GM23338 (cell line): ENCODE measurements at regions not wholly inside any gene's neighbourhood (a gene's known extent, or its start where the extent isn't known, plus 50 kb on each side); places are given as distances from the start of the nearest gene placed in this dataset.

ENCODE experiments used
- ATAC-seq: fragments of 200-7000 bp; cut with Tn5 transposase; 3 replicates; pipeline ENCODE4 v1.9.1; 2020
- DNase-seq: peaks from one replicate; pipeline ENCODE4 v3.0.0-alpha.2; 2015; ENCODE audit warnings: low spot score
- H2AFZ ChIP-seq: fragments of 200-600 bp; sonication (generic); 2 replicates; pipeline ENCODE4 v1.8.0; 2016; ENCODE audit warnings: antibody characterized with exemption, mild to moderate bottlenecking, moderate library complexity
- H3F3A ChIP-seq: fragments of 200-600 bp; sonication (generic); replicated peaks from 2 replicates; pipeline ENCODE4 v1.8.0; 2017; ENCODE audit warnings: antibody characterized with exemption, mixed run types, low read depth
- H3K27ac ChIP-seq: fragments of 200-600 bp; sonication (generic); 2 replicates; pipeline ENCODE4 v1.6.1; 2016; ENCODE audit warnings: low read depth
- H3K27me3 ChIP-seq: fragments of 200-600 bp; sonication (generic); 2 replicates; pipeline ENCODE4 v1.8.0; 2016; ENCODE audit warnings: mild to moderate bottlenecking, mixed run types, moderate library complexity; ENCODE audit not compliant: insufficient read depth
- H3K36me3 ChIP-seq: fragments of 200-600 bp; sonication (generic); 2 replicates; pipeline ENCODE4 v1.8.0; 2016; ENCODE audit warnings: mild to moderate bottlenecking; ENCODE audit not compliant: insufficient read depth
- H3K4me1 ChIP-seq: fragments of 200-600 bp; sonication (generic); 2 replicates; pipeline ENCODE4 v1.8.0; 2016; ENCODE audit warnings: mild to moderate bottlenecking, moderate library complexity; ENCODE audit not compliant: insufficient read depth
- H3K4me2 ChIP-seq: fragments of 200-600 bp; sonication (generic); 2 replicates; pipeline ENCODE4 v1.7.1; 2017; ENCODE audit warnings: mixed run types
- H3K4me3 ChIP-seq: fragments of 200-600 bp; sonication (generic); 2 replicates; pipeline ENCODE4 v1.6.1; 2016; ENCODE audit warnings: mixed run types
- H3K79me2 ChIP-seq: fragments of 200-600 bp; sonication (generic); replicated peaks from 2 replicates; pipeline ENCODE4 v1.8.0; 2017; ENCODE audit warnings: mild to moderate bottlenecking; ENCODE audit not compliant: insufficient read depth
- H3K9me2 ChIP-seq: fragments of 200-600 bp; sonication (generic); 2 replicates; pipeline ENCODE4 v1.8.0; 2017; ENCODE audit not compliant: insufficient read depth
- H4K20me1 ChIP-seq: fragments of 200-600 bp; sonication (generic); replicated peaks from 2 replicates; pipeline ENCODE4 v1.8.0; 2017; ENCODE audit warnings: mild to moderate bottlenecking; ENCODE audit not compliant: insufficient read depth
- H3K27ac Mint-ChIP-seq: 2 replicates; pipeline ENCODE4 v1.8.0; 2020; ENCODE audit warnings: inconsistent platforms, mild to moderate bottlenecking, moderate library complexity, mixed read lengths
- H3K27me3 Mint-ChIP-seq: 3 replicates; pipeline ENCODE4 v1.8.0; 2022; ENCODE audit warnings: low read depth, mild to moderate bottlenecking, moderate library complexity, mixed read lengths, inconsistent platforms; ENCODE audit not compliant: insufficient read depth, poor library complexity
- H3K36me3 Mint-ChIP-seq: 3 replicates; pipeline ENCODE4 v1.8.0; 2021; ENCODE audit warnings: low read depth, mild to moderate bottlenecking, inconsistent platforms, moderate library complexity, mixed read lengths
- H3K4me1 Mint-ChIP-seq: 3 replicates; pipeline ENCODE4 v1.8.0; 2020; ENCODE audit warnings: mild to moderate bottlenecking, inconsistent platforms, mixed read lengths
- H3K4me3 Mint-ChIP-seq: 3 replicates; pipeline ENCODE4 v1.8.0; 2021; ENCODE audit warnings: moderate library complexity, mild to moderate bottlenecking, inconsistent platforms, mixed read lengths
- H3K9me3 Mint-ChIP-seq: 3 replicates; pipeline ENCODE4 v1.8.0; 2020; ENCODE audit warnings: moderate library complexity, mild to moderate bottlenecking, inconsistent platforms, mixed read lengths
- CREB1 ChIP-seq: fragments of 250-450 bp; sonication (Bioruptor Pico); IDR thresholded peaks from 2 replicates; pipeline ENCODE4 v1.5.0; 2020; ENCODE audit warnings: low read depth, mild to moderate bottlenecking, moderate library complexity
- EZH2 ChIP-seq: fragments of 200-600 bp; sonication (generic); IDR thresholded peaks from one replicate; pipeline ENCODE4 v1.8.0; 2017; ENCODE audit warnings: antibody characterized with exemption, mild to moderate bottlenecking, low read depth; ENCODE audit not compliant: unreplicated experiment
- EZH2phosphoT487 ChIP-seq: fragments of 200-600 bp; sonication (generic); IDR thresholded peaks from one replicate; pipeline ENCODE4 v1.8.1; 2018; ENCODE audit warnings: antibody characterized with exemption; ENCODE audit not compliant: unreplicated experiment
- JUNB ChIP-seq: IDR thresholded peaks from one replicate; pipeline ENCODE4 v1.6.1; 2016; ENCODE audit warnings: antibody characterized with exemption; ENCODE audit not compliant: unreplicated experiment
- NANOG ChIP-seq: IDR thresholded peaks from 2 replicates; pipeline ENCODE4 v1.6.1; 2016; ENCODE audit warnings: antibody characterized with exemption, borderline replicate concordance
- POLR2AphosphoS5 ChIP-seq: IDR thresholded peaks from 2 replicates; pipeline ENCODE4 v1.6.1; 2016; ENCODE audit warnings: antibody characterized with exemption, low read depth
- STAT1 ChIP-seq: IDR thresholded peaks from one replicate; pipeline ENCODE4 v1.6.1; 2016; ENCODE audit warnings: antibody characterized with exemption; ENCODE audit not compliant: unreplicated experiment
- ZNF114 ChIP-seq: fragments of 250-450 bp; sonication (Bioruptor Pico); IDR thresholded peaks from 2 replicates; pipeline ENCODE4 v1.5.0; 2020; ENCODE audit warnings: mild to moderate bottlenecking, moderate library complexity
- ZNF331 ChIP-seq: fragments of 250-450 bp; sonication (Bioruptor Pico); IDR thresholded peaks from 2 replicates; pipeline ENCODE4 v1.5.0; 2020; ENCODE audit warnings: low read depth, mild to moderate bottlenecking, moderate library complexity
- TF ChIP-seq, protein P1 (sequence below): IDR thresholded peaks from 2 replicates; pipeline ENCODE4 v1.6.1; 2016; ENCODE audit warnings: antibody characterized with exemption
- TF ChIP-seq, protein P2 (sequence below): fragments of 250-450 bp; sonication (Bioruptor Pico); IDR thresholded peaks from 2 replicates; pipeline ENCODE4 v1.5.0; 2020; ENCODE audit warnings: mild to moderate bottlenecking, moderate library complexity
- TF ChIP-seq, protein P3 (sequence below): IDR thresholded peaks from one replicate; pipeline ENCODE4 v1.6.1; 2018; ENCODE audit warnings: antibody characterized with exemption; ENCODE audit not compliant: unreplicated experiment
- TF ChIP-seq, protein P4 (sequence below), 2 experiments: fragments of 200-600 bp in 1 of 2; sonication (generic) in 1 of 2; conservative IDR thresholded peaks; 2 replicates each; pipeline versions ENCODE4 v1.5.1 to v1.6.1; 2016 to 2017; ENCODE audit warnings: antibody characterized with exemption in 2 of 2, low read depth in 2 of 2, mild to moderate bottlenecking in 2 of 2, moderate library complexity in 1 of 2

DNA sequence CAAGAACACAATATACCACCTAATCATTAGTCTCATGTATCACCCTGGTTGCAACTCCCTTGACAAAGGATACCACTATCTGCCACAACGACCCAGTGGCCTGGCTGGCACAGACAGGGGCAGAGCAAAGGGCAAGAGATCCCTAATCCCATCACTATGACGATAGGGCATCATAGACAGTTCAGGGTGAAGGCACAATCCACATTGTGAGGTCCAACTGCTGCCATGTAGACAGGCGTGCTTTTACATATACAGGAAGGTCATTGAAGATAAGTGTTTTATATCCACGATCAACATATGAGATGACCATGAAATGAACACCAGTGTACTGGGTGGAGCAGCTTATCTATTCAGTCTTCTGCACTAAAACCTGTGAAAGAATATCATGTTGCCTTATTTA, 94.6 kb downstream of the IGLL1 start:
- H3K27me3 Mint-ChIP-seq = peaks cover 5% of the 10 kb centered on the region
- ATAC-seq = no peak
- no peak overlapping the region for H3K4me2 ChIP-seq

More for the DNA sequence above, 94.6 kb downstream of the IGLL1 start:
- H3K27ac ChIP-seq = no peak overlapping the region
- TF ChIP-seq POLR2AphosphoS5 (no peak), ZNF331 (CRISPR knock-in tag) (no peak), ZNF114 (CRISPR knock-in tag) (no peak), STAT1 (no peak), EZH2phosphoT487 (no peak), CREB1 (CRISPR knock-in tag) (no peak), EZH2 (no peak), NANOG (no peak), JUNB (no peak)
- TF ChIP-seq, protein P1, sequence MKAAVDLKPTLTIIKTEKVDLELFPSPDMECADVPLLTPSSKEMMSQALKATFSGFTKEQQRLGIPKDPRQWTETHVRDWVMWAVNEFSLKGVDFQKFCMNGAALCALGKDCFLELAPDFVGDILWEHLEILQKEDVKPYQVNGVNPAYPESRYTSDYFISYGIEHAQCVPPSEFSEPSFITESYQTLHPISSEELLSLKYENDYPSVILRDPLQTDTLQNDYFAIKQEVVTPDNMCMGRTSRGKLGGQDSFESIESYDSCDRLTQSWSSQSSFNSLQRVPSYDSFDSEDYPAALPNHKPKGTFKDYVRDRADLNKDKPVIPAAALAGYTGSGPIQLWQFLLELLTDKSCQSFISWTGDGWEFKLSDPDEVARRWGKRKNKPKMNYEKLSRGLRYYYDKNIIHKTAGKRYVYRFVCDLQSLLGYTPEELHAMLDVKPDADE = no peak
- TF ChIP-seq, protein P2, sequence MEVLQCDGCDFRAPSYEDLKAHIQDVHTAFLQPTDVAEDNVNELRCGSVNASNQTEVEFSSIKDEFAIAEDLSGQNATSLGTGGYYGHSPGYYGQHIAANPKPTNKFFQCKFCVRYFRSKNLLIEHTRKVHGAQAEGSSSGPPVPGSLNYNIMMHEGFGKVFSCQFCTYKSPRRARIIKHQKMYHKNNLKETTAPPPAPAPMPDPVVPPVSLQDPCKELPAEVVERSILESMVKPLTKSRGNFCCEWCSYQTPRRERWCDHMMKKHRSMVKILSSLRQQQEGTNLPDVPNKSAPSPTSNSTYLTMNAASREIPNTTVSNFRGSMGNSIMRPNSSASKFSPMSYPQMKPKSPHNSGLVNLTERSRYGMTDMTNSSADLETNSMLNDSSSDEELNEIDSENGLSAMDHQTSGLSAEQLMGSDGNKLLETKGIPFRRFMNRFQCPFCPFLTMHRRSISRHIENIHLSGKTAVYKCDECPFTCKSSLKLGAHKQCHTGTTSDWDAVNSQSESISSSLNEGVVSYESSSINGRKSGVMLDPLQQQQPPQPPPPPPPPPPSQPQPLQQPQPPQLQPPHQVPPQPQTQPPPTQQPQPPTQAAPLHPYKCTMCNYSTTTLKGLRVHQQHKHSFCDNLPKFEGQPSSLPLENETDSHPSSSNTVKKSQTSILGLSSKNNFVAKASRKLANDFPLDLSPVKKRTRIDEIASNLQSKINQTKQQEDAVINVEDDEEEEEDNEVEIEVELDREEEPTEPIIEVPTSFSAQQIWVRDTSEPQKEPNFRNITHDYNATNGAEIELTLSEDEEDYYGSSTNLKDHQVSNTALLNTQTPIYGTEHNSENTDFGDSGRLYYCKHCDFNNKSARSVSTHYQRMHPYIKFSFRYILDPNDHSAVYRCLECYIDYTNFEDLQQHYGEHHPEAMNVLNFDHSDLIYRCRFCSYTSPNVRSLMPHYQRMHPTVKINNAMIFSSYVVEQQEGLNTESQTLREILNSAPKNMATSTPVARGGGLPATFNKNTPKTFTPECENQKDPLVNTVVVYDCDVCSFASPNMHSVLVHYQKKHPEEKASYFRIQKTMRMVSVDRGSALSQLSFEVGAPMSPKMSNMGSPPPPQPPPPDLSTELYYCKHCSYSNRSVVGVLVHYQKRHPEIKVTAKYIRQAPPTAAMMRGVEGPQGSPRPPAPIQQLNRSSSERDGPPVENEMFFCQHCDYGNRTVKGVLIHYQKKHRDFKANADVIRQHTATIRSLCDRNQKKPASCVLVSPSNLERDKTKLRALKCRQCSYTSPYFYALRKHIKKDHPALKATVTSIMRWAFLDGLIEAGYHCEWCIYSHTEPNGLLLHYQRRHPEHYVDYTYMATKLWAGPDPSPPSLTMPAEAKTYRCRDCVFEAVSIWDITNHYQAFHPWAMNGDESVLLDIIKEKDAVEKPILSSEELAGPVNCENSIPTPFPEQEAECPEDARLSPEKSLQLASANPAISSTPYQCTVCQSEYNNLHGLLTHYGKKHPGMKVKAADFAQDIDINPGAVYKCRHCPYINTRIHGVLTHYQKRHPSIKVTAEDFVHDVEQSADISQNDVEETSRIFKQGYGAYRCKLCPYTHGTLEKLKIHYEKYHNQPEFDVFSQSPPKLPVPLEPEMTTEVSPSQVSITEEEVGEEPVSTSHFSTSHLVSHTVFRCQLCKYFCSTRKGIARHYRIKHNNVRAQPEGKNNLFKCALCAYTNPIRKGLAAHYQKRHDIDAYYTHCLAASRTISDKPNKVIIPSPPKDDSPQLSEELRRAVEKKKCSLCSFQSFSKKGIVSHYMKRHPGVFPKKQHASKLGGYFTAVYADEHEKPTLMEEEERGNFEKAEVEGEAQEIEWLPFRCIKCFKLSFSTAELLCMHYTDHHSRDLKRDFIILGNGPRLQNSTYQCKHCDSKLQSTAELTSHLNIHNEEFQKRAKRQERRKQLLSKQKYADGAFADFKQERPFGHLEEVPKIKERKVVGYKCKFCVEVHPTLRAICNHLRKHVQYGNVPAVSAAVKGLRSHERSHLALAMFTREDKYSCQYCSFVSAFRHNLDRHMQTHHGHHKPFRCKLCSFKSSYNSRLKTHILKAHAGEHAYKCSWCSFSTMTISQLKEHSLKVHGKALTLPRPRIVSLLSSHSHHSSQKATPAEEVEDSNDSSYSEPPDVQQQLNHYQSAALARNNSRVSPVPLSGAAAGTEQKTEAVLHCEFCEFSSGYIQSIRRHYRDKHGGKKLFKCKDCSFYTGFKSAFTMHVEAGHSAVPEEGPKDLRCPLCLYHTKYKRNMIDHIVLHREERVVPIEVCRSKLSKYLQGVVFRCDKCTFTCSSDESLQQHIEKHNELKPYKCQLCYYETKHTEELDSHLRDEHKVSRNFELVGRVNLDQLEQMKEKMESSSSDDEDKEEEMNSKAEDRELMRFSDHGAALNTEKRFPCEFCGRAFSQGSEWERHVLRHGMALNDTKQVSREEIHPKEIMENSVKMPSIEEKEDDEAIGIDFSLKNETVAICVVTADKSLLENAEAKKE (CRISPR knock-in tag) = no peak
- TF ChIP-seq, protein P3, sequence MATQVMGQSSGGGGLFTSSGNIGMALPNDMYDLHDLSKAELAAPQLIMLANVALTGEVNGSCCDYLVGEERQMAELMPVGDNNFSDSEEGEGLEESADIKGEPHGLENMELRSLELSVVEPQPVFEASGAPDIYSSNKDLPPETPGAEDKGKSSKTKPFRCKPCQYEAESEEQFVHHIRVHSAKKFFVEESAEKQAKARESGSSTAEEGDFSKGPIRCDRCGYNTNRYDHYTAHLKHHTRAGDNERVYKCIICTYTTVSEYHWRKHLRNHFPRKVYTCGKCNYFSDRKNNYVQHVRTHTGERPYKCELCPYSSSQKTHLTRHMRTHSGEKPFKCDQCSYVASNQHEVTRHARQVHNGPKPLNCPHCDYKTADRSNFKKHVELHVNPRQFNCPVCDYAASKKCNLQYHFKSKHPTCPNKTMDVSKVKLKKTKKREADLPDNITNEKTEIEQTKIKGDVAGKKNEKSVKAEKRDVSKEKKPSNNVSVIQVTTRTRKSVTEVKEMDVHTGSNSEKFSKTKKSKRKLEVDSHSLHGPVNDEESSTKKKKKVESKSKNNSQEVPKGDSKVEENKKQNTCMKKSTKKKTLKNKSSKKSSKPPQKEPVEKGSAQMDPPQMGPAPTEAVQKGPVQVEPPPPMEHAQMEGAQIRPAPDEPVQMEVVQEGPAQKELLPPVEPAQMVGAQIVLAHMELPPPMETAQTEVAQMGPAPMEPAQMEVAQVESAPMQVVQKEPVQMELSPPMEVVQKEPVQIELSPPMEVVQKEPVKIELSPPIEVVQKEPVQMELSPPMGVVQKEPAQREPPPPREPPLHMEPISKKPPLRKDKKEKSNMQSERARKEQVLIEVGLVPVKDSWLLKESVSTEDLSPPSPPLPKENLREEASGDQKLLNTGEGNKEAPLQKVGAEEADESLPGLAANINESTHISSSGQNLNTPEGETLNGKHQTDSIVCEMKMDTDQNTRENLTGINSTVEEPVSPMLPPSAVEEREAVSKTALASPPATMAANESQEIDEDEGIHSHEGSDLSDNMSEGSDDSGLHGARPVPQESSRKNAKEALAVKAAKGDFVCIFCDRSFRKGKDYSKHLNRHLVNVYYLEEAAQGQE = no peak
- TF ChIP-seq, protein P4, sequence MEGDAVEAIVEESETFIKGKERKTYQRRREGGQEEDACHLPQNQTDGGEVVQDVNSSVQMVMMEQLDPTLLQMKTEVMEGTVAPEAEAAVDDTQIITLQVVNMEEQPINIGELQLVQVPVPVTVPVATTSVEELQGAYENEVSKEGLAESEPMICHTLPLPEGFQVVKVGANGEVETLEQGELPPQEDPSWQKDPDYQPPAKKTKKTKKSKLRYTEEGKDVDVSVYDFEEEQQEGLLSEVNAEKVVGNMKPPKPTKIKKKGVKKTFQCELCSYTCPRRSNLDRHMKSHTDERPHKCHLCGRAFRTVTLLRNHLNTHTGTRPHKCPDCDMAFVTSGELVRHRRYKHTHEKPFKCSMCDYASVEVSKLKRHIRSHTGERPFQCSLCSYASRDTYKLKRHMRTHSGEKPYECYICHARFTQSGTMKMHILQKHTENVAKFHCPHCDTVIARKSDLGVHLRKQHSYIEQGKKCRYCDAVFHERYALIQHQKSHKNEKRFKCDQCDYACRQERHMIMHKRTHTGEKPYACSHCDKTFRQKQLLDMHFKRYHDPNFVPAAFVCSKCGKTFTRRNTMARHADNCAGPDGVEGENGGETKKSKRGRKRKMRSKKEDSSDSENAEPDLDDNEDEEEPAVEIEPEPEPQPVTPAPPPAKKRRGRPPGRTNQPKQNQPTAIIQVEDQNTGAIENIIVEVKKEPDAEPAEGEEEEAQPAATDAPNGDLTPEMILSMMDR (conservative IDR thresholded peaks at IDR 0.05; ENCODE audit: low read depth in 2 of 2) = no peak
- H2AFZ ChIP-seq = no peak overlapping the region
- H3K4me1 ChIP-seq = no peaks in the 10 kb centered on the region
- no peaks in the 10 kb centered on the region for H3F3A ChIP-seq
- H3K9me2 ChIP-seq = no peaks in the 10 kb centered on the region
- H3K36me3 ChIP-seq = no peaks in the 10 kb centered on the region
- H3K79me2 ChIP-seq = no peaks in the 10 kb centered on the region
- no peak for DNase-seq
- Mint-ChIP-seq H3K9me3 (no peaks in the 10 kb centered on the region), H3K4me1 (no peaks in the 10 kb centered on the region), H3K4me3 (no peak overlapping the region), H3K36me3 (no peaks in the 10 kb centered on the region), H3K27ac (no peak overlapping the region)
- peaks cover 4% of the 10 kb centered on the region; the same call in 1 of the 2 replicates for H3K27me3 ChIP-seq
- H4K20me1 ChIP-seq = no peaks in the 10 kb centered on the region
- no peak overlapping the region for H3K4me3 ChIP-seq
